HCT116 (cell line): ENCODE measurements at regions not wholly inside any gene's neighbourhood (a gene's known extent, or its start where the extent isn't known, plus 50 kb on each side); places are given as distances from the start of the nearest gene placed in this dataset.

Experiments
- ATAC-seq: fragments of 200-7000 bp; cut with Tn5 transposase; 2 replicates; pipeline ENCODE4 v1.9.1; 2020; ENCODE audit warnings: mild to moderate bottlenecking, moderate library complexity
- BruUV-seq: library from RNA; stranded (reverse); fragments of 400-500 nt; replicated peaks from 2 replicates; lab custom pipeline; 2021; lab: Mats Ljungman, UMichigan
- CTCF ChIA-PET: fragments of 300-600 bp; sonication (Branson Sonifier 250); formaldehyde crosslinking; loops from one replicate; lab custom pipeline; 2021; ENCODE audit warnings: antibody characterized with exemption; lab: Charles Lee
- POLR2A ChIA-PET: fragments of 300-600, 350-600 bp; sonication (Branson Sonifier 250); formaldehyde crosslinking; loops from one replicate; lab custom pipeline; 2021; ENCODE audit warnings: antibody characterized with exemption; lab: Charles Lee
- RAD21 ChIA-PET, 2 experiments: fragments of 300-600 bp; sonication (Branson Sonifier 250); formaldehyde crosslinking; loops; one replicate each; lab custom pipeline; 2023; ENCODE audit warnings: low total read pairs in 2 of 2; ENCODE audit not compliant: uncharacterized antibody in 2 of 2, unreplicated experiment in 2 of 2, low non-redundant PET in 1 of 2; lab: Charles Lee
- DNase-seq: peaks from one replicate; pipeline ENCODE4 v3.0.0-alpha.2; 2010; ENCODE audit warnings: low read depth, low spot score
- H2AFZ ChIP-seq: fragments of 200-600 bp; shearing (Covaris generic), sonication (generic); 2 replicates; pipeline ENCODE4 v1.6.1; 2017; ENCODE audit warnings: low read depth, mixed run types, mixed read lengths, antibody characterized with exemption, low read length; ENCODE audit not compliant: poor library complexity, severe bottlenecking
- H3K27ac ChIP-seq: 2 replicates; pipeline ENCODE4 v1.5.1; 2012; ENCODE audit warnings: low read depth, low read length
- H3K27me3 ChIP-seq: fragments of 200-600 bp; sonication (generic); 2 replicates; pipeline ENCODE4 v1.6.1; 2016; ENCODE audit warnings: mixed run types, low read length, mixed read lengths; ENCODE audit not compliant: insufficient read depth
- H3K36me3 ChIP-seq, 2 experiments: fragments of 200-500 bp in 1 of 2; fragments of 200-600 bp in 1 of 2; sonication (Bioruptor generic) in 1 of 2; sonication (generic) in 1 of 2; 2 replicates each; pipeline versions ENCODE4 v1.5.1 to v1.6.1; 2014 to 2016; ENCODE audit warnings: low read length in 2 of 2, inconsistent platforms in 1 of 2, mixed read lengths in 1 of 2, mixed run types in 1 of 2; ENCODE audit not compliant: insufficient read depth in 2 of 2, control insufficient read depth in 1 of 2
- H3K4me1 ChIP-seq, 2 experiments: fragments of 200-600 bp in 1 of 2; sonication (generic) in 1 of 2; 2 replicates each; pipeline versions ENCODE4 v1.5.1 to v1.6.1; 2012 to 2017; ENCODE audit warnings: low read length in 2 of 2, inconsistent platforms in 1 of 2, mild to moderate bottlenecking in 1 of 2, mixed read lengths in 1 of 2, mixed run types in 1 of 2, moderate library complexity in 1 of 2; ENCODE audit not compliant: insufficient read depth in 2 of 2, control insufficient read depth in 1 of 2
- H3K4me2 ChIP-seq: fragments of 200-600 bp; sonication (generic); 2 replicates; pipeline ENCODE4 v1.6.1; 2017; ENCODE audit warnings: mixed run types, low read length, mixed read lengths
- H3K4me3 ChIP-seq, 2 experiments: fragments of 200-600 bp in 1 of 2; sonication (generic) in 1 of 2; replicated peaks in 1 of 2; 2 replicates each; pipeline ENCODE4 v1.5.1; 2011 to 2016; ENCODE audit warnings: low read length in 2 of 2, control low read depth in 1 of 2, low read depth in 1 of 2, mild to moderate bottlenecking in 1 of 2, mixed read lengths in 1 of 2, mixed run types in 1 of 2
- H3K79me2 ChIP-seq: fragments of 200-600 bp; sonication (generic); 2 replicates; pipeline ENCODE4 v1.6.1; 2017; ENCODE audit warnings: mild to moderate bottlenecking, mixed run types, low read length, moderate library complexity, mixed read lengths; ENCODE audit not compliant: insufficient read depth
- H3K9ac ChIP-seq: fragments of 200-600 bp; sonication (generic); 2 replicates; pipeline ENCODE4 v1.6.1; 2016; ENCODE audit warnings: low read length, mixed read lengths
- H3K9me2 ChIP-seq: fragments of 200-600 bp; sonication (generic), shearing (Covaris generic); 2 replicates; pipeline ENCODE4 v1.6.1; 2017; ENCODE audit warnings: mixed run types, mild to moderate bottlenecking, moderate library complexity; ENCODE audit not compliant: insufficient read depth
- H3K9me3 ChIP-seq, 2 experiments: fragments of 200-500 bp in 1 of 2; fragments of 200-600 bp in 1 of 2; sonication (Bioruptor generic) in 1 of 2; sonication (generic) in 1 of 2; 2 replicates each; pipeline ENCODE4 v1.6.1; 2014 to 2017; ENCODE audit warnings: low read length in 2 of 2, mixed read lengths in 2 of 2, inconsistent platforms in 1 of 2, low read depth in 1 of 2, mild to moderate bottlenecking in 1 of 2, mixed run types in 1 of 2, moderate library complexity in 1 of 2; ENCODE audit not compliant: control insufficient read depth in 1 of 2, insufficient read depth in 1 of 2
- H4K20me1 ChIP-seq: fragments of 200-600 bp; sonication (generic), shearing (Covaris generic); 2 replicates; pipeline ENCODE4 v1.6.1; 2017; ENCODE audit warnings: mixed run types, mild to moderate bottlenecking, moderate library complexity; ENCODE audit not compliant: insufficient read depth
- CEBPB ChIP-seq: IDR thresholded peaks from 2 replicates; pipeline ENCODE4 v1.6.1; 2012; ENCODE audit warnings: low read depth
- EZH2phosphoT487 ChIP-seq: fragments of 200-600 bp; IDR thresholded peaks from 2 replicates; pipeline ENCODE4 v1.6.1; 2018; ENCODE audit warnings: antibody characterized with exemption, borderline replicate concordance
- FOSL1 ChIP-seq: IDR thresholded peaks from 2 replicates; pipeline ENCODE4 v1.6.1; 2012; ENCODE audit warnings: low read depth
- JUND ChIP-seq: IDR thresholded peaks from 2 replicates; pipeline ENCODE4 v1.6.1; 2012
- RAD21 ChIP-seq: IDR thresholded peaks from 2 replicates; pipeline ENCODE4 v1.6.1; 2012; ENCODE audit warnings: low read depth, mild to moderate bottlenecking
- SIN3A ChIP-seq: IDR thresholded peaks from 2 replicates; pipeline ENCODE4 v1.6.1; 2012; ENCODE audit warnings: low read depth
- SRF ChIP-seq: IDR thresholded peaks from 2 replicates; pipeline ENCODE4 v1.6.1; 2012; ENCODE audit warnings: low read depth
- ZNF274 ChIP-seq: fragments of 200-500 bp; sonication (Bioruptor generic); IDR thresholded peaks from 2 replicates; pipeline ENCODE4 v1.6.1; 2014; ENCODE audit warnings: mild to moderate bottlenecking, low read depth, low read length, inconsistent platforms
- intact Hi-C: fragments of 100-400 bp; cut with micrococcal nuclease; formaldehyde crosslinking; loops from 2 replicates; pipeline ENCODE4 v1.10.0; 2022
- TF ChIP-seq, protein P1 (sequence below): IDR thresholded peaks from 2 replicates; pipeline ENCODE4 v1.6.1; 2012
- TF ChIP-seq, protein P2 (sequence below): IDR thresholded peaks from 2 replicates; pipeline ENCODE4 v1.6.1; 2011; ENCODE audit warnings: mild to moderate bottlenecking, low read length, moderate library complexity; ENCODE audit not compliant: insufficient replicate concordance; ENCODE audit errors: extremely low read depth

GRCh38 chr3:148588291-148588690 is 109.4 kb upstream of the AGTR1 start:
- ATAC-seq, result no peak
- CTCF ChIA-PET, result no interaction called here

GRCh38 chr3:148591525-148591924 is 106.2 kb upstream of the AGTR1 start:
- ATAC-seq (no peak), DNase-seq (no peak)
- Histone ChIP-seq H3K9me2 (no peaks in the 10 kb centered on the region), H3K4me3 (no peak overlapping the region), H2AFZ (no peak overlapping the region), H4K20me1 (no peaks in the 10 kb centered on the region), H3K9ac (no peak overlapping the region), H3K27me3 (no peaks in the 10 kb centered on the region), H3K79me2 (no peaks in the 10 kb centered on the region), H3K36me3 (no peaks in the 10 kb centered on the region), H3K27ac (no peak overlapping the region), H3K4me1 (no peaks in the 10 kb centered on the region), H3K9me3 (no peaks in the 10 kb centered on the region), H3K4me2 (no peak overlapping the region)
- POLR2A ChIA-PET, result no interaction called here
- RAD21 ChIA-PET, result no interaction called here
- CTCF ChIA-PET, result no interaction called here
- TF ChIP-seq JUND (no peak), CEBPB (no peak), EZH2phosphoT487 (no peak), SRF (no peak), RAD21 (no peak), FOSL1 (no peak)
- TF ChIP-seq, protein P1, sequence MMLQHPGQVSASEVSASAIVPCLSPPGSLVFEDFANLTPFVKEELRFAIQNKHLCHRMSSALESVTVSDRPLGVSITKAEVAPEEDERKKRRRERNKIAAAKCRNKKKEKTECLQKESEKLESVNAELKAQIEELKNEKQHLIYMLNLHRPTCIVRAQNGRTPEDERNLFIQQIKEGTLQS, result no peak
- intact Hi-C loops, result no loop called here
- BruUV-seq, result no TSS peak

More at GRCh38 chr3:148588291-148588690, 109.4 kb upstream of the AGTR1 start:
- no peaks in the 10 kb centered on the region for H3K9me2 ChIP-seq
- BruUV-seq, result no TSS peak
- H3K27me3 ChIP-seq, result no peaks in the 10 kb centered on the region
- H3K79me2 ChIP-seq, result no peaks in the 10 kb centered on the region
- POLR2A ChIA-PET, result no interaction called here
- intact Hi-C loops, result no loop called here
- H3K4me3 ChIP-seq, result no peak overlapping the region
- H3K9ac ChIP-seq, result no peak overlapping the region
- no peaks in the 10 kb centered on the region for H3K4me1 ChIP-seq
- no peaks in the 10 kb centered on the region for H4K20me1 ChIP-seq
- H3K27ac ChIP-seq, result no peak overlapping the region
- no peaks in the 10 kb centered on the region for H3K36me3 ChIP-seq
- TF ChIP-seq SIN3A, result no peak
- TF ChIP-seq, protein P2, sequence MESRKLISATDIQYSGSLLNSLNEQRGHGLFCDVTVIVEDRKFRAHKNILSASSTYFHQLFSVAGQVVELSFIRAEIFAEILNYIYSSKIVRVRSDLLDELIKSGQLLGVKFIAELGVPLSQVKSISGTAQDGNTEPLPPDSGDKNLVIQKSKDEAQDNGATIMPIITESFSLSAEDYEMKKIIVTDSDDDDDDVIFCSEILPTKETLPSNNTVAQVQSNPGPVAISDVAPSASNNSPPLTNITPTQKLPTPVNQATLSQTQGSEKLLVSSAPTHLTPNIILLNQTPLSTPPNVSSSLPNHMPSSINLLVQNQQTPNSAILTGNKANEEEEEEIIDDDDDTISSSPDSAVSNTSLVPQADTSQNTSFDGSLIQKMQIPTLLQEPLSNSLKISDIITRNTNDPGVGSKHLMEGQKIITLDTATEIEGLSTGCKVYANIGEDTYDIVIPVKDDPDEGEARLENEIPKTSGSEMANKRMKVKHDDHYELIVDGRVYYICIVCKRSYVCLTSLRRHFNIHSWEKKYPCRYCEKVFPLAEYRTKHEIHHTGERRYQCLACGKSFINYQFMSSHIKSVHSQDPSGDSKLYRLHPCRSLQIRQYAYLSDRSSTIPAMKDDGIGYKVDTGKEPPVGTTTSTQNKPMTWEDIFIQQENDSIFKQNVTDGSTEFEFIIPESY, result no peak
- no peak for TF ChIP-seq ZNF274
- no peak for TF ChIP-seq SRF
- no peak for TF ChIP-seq EZH2phosphoT487
- TF ChIP-seq RAD21, result no peak
- TF ChIP-seq, all 23 proteins: peak for 0
- no peaks in the 10 kb centered on the region for H3K9me3 ChIP-seq
- DNase-seq, result no peak
- RAD21 ChIA-PET, result no interaction called here
- H3K4me2 ChIP-seq, result no peak overlapping the region
- H2AFZ ChIP-seq, result no peak overlapping the region
